Smooth muscle cell (in vitro differentiated cells): ENCODE measurements at regions not wholly inside any gene's neighbourhood (a gene's known extent, or its start where the extent isn't known, plus 50 kb on each side); places are given as distances from the start of the nearest gene placed in this dataset.
"Not testable (repeated sequence)": the region's sequence is repeated elsewhere in the genome, so short reads cannot be mapped to it uniquely, and the experiment has no call there.

Experiments
- DNase-seq: peaks from one replicate; lab custom pipeline; 2025; ENCODE audit not compliant: unreplicated experiment; lab: John Stamatoyannopoulos, UW
- H2AFZ ChIP-seq: fragments of 200-600 bp; sonication (generic); 2 replicates; pipeline ENCODE4 v1.6.0; 2016; ENCODE audit warnings: antibody characterized with exemption, low read depth, mild to moderate bottlenecking
- H3F3A ChIP-seq: fragments of 200-600 bp; sonication (generic); 2 replicates; pipeline ENCODE4 v1.6.0; 2017; ENCODE audit warnings: antibody characterized with exemption, low read depth
- H3K27ac ChIP-seq: fragments of 200-600 bp; sonication (generic); 2 replicates; pipeline ENCODE4 v1.5.1; 2016; ENCODE audit warnings: low read depth, mild to moderate bottlenecking
- H3K27me3 ChIP-seq: fragments of 200-600 bp; sonication (generic); 2 replicates; pipeline ENCODE4 v1.6.1; 2016; ENCODE audit warnings: low read depth, mild to moderate bottlenecking
- H3K36me3 ChIP-seq: fragments of 200-600 bp; sonication (generic); 2 replicates; pipeline ENCODE4 v1.5.1; 2016; ENCODE audit warnings: low read depth
- H3K4me1 ChIP-seq: fragments of 200-600 bp; sonication (generic); 2 replicates; pipeline ENCODE4 v1.5.1; 2016; ENCODE audit warnings: low read depth
- H3K4me2 ChIP-seq: fragments of 200-600 bp; sonication (generic); 2 replicates; pipeline ENCODE4 v1.6.0; 2016; ENCODE audit warnings: mild to moderate bottlenecking
- H3K4me3 ChIP-seq: fragments of 200-600 bp; sonication (generic); 2 replicates; pipeline ENCODE4 v1.5.1; 2016; ENCODE audit warnings: mild to moderate bottlenecking
- H3K79me2 ChIP-seq: fragments of 200-600 bp; sonication (generic); 2 replicates; pipeline ENCODE4 v1.6.0; 2016; ENCODE audit warnings: low read depth, mild to moderate bottlenecking
- H3K9ac ChIP-seq: fragments of 200-600 bp; sonication (generic); 2 replicates; pipeline ENCODE4 v1.6.0; 2016; ENCODE audit warnings: low read depth
- H3K9me3 ChIP-seq: fragments of 200-600 bp; sonication (generic); replicated peaks from 2 replicates; pipeline ENCODE4 v1.5.1; 2016; ENCODE audit warnings: low read depth
- H4K20me1 ChIP-seq: fragments of 200-600 bp; sonication (generic); 2 replicates; pipeline ENCODE4 v1.6.0; 2016; ENCODE audit warnings: low read depth
- CTCF ChIP-seq: fragments of 200-600 bp; sonication (generic); IDR thresholded peaks from 2 replicates; pipeline ENCODE4 v1.5.1; 2017; ENCODE audit warnings: borderline replicate concordance, mild to moderate bottlenecking, antibody characterized with exemption; ENCODE audit not compliant: insufficient read depth, poor library complexity, severe bottlenecking
- WGBS: methylation state at CpG from one replicate; pipeline ENCODE4 v1.1.7; 2016; ENCODE audit warnings: low lambda C conversion rate; 5-methylcytosine and 5-hydroxymethylcytosine counted together

GRCh38 chr14:43258396-43258795 is 1248.7 kb downstream of the FSCB start:
- H3F3A ChIP-seq, result no peaks in the 10 kb centered on the region
- H3K4me3 ChIP-seq, result no peak overlapping the region
- no peak for DNase-seq
- no peaks in the 10 kb centered on the region for H3K9me3 ChIP-seq
- H3K27ac ChIP-seq, result no peak overlapping the region
- no peaks in the 10 kb centered on the region for H3K4me1 ChIP-seq
- no peaks in the 10 kb centered on the region for H4K20me1 ChIP-seq
- no peaks in the 10 kb centered on the region for H3K27me3 ChIP-seq
- H2AFZ ChIP-seq, result no peak overlapping the region
- WGBS, result 61% methylated on average over 2 of the region's 2 CpGs
- no peak for TF ChIP-seq CTCF
- H3K9ac ChIP-seq, result no peak overlapping the region
- H3K79me2 ChIP-seq, result no peaks in the 10 kb centered on the region
- H3K4me2 ChIP-seq, result no peak overlapping the region
- H3K36me3 ChIP-seq, result no peaks in the 10 kb centered on the region

- H3F3A ChIP-seq, H2AFZ ChIP-seq, H3K27me3 ChIP-seq, H3K4me1 ChIP-seq, H3K36me3 ChIP-seq, H4K20me1 ChIP-seq, H3K9ac ChIP-seq, H3K27ac ChIP-seq, H3K4me3 ChIP-seq, H3K4me2 ChIP-seq, DNase-seq, H3K79me2 ChIP-seq, H3K9me3 ChIP-seq: not testable (repeated sequence)
- WGBS, result 94% methylated on average over 5 of the region's 5 CpGs
Observed at GRCh38 chr14:43256996-43257395, 1250.1 kb downstream of the FSCB start.

DNA sequence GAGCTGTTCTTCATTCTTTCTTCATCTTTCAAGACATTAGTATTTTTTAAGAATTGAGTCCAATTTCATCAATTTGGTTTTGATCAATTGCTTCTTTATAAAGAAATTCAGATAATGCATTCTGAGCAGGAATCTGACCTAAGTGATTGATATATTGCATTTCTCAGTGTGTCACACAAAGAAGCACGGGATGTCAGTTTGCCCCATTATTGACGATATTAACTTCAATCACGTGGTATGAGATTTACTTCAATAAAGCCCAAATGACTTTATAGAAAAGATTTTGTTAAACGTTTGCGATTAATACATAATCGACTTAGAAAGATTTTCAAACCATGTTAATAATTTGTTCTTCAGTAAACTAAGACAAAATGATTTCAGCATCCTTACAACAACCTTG is 1254.2 kb downstream of the FSCB start:
- no peaks in the 10 kb centered on the region for H4K20me1 ChIP-seq
- H3K4me1 ChIP-seq, result no peaks in the 10 kb centered on the region
- H3K36me3 ChIP-seq, result no peaks in the 10 kb centered on the region
- no peak for DNase-seq
- no peak for TF ChIP-seq CTCF
- no peaks in the 10 kb centered on the region for H3F3A ChIP-seq
- H3K4me3 ChIP-seq, result no peak overlapping the region
- H3K9ac ChIP-seq, result no peak overlapping the region
- no peak overlapping the region for H3K27ac ChIP-seq
- no peaks in the 10 kb centered on the region for H3K9me3 ChIP-seq
- H3K4me2 ChIP-seq, result no peak overlapping the region
- no peaks in the 10 kb centered on the region for H3K27me3 ChIP-seq
- H2AFZ ChIP-seq, result no peak overlapping the region
- H3K79me2 ChIP-seq, result no peaks in the 10 kb centered on the region
- 92% methylated on average over 6 of the region's 6 CpGs for WGBS

DNA sequence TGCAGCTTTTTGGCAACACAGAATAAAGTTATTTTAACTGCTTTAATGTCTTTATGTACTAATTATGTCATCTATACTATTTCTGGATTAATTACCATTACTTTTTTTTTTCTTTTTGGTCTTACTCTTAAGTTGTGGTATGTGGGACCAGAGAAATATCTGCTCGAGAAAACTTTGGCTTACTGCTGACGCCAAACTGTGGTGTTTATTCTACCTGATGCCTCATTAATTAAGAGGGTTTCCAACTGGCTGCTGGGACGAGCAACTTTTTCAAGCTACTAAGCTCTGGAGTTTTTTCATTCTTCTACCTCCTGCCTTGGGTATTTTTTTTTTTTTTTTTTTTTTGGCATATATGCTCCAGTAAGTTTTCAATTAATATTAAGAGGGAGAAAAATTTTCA is 1257.5 kb downstream of the FSCB start:
- Histone ChIP-seq H3K4me3 (no peak overlapping the region), H3K27me3 (no peaks in the 10 kb centered on the region), H3K4me1 (no peaks in the 10 kb centered on the region), H4K20me1 (no peaks in the 10 kb centered on the region), H2AFZ (no peak overlapping the region), H3K4me2 (no peak overlapping the region), H3K79me2 (no peaks in the 10 kb centered on the region), H3K27ac (no peak overlapping the region), H3K36me3 (no peaks in the 10 kb centered on the region), H3K9ac (no peak overlapping the region), H3K9me3 (no peaks in the 10 kb centered on the region), H3F3A (no peaks in the 10 kb centered on the region)
- 55% methylated on average over 3 of the region's 3 CpGs for WGBS
- DNase-seq, result no peak
- TF ChIP-seq CTCF, result no peak
